NCI-H510A (cell line): ENCODE measurements at regions not wholly inside any gene's neighbourhood (a gene's known extent, or its start where the extent isn't known, plus 50 kb on each side); places are given as distances from the start of the nearest gene placed in this dataset.
"Not testable (repeated sequence)": the region's sequence is repeated elsewhere in the genome, so short reads cannot be mapped to it uniquely, and the experiment has no call there.

ENCODE experiments used
- DNase-seq: peaks from one replicate; lab custom pipeline; 2025; lab: John Stamatoyannopoulos, UW

GRCh38 chr3:194867270-194867983 lies 181.7 kb downstream of the FAM43A start:
- DNase-seq, result no peak

DNA sequence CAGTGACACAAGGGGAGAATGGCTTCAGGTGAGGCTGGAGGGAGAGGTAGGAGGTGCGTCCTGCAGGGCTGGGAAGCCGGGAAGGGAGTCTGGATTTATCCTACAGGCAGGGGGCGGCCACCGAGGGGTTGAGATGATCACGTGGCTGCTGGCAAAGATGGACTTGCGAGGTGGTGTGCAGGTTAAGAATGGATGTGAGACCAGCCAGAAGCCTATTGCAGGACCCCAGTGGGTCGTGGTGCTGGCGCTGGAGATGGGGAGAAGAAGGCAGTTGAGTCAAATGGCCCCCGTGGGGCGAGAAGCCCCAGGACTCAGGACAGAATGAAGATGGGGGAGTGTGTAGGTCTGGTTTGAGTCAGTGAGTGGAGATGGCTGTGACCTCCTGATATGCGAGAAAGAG lies 183.1 kb downstream of the FAM43A start:
- DNase-seq, result no peak

- no peak for DNase-seq
Measured at GRCh38 chr3:194869482-194870169, 183.9 kb downstream of the FAM43A start.

DNA sequence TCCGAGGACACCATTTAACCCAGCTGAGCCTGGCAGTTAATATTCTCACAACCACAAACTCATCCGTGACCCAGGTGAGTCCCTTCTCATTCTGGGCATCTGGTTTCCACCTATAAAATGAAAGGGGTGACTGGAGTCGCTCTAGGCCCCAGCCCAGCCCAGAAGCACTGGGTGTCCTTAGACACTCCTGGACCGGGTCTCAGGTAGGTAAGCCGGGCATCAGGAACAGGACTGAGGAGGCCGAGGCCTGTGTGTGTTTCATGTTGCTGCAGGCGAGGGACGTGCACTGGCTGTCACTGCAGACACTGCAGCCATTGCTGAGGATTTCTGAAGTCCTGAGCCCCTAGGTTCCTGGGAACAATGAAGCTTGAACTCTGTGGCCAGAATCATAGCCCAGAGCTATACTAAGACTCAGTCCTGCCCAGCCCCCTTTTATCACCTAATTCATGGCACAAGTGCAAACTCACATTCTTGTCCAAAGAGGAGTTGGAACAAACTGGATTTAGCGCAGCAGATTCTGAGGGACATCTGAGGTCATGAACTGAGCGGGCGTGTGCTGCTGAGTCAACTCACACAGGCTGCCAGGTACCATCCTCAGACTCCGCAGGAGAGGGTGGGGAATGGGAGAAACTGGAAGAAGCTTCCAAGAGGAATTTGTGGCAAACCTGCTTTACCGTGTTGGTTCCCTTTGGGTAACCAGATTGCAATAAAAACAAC lies 184.9 kb downstream of the FAM43A start:
- DNase-seq, result no peak

GRCh38 chr3:194871143-194871863 lies 185.6 kb downstream of the FAM43A start:
- DNase-seq, result no peak

GRCh38 chr3:194871864-194872668 lies 186.4 kb downstream of the FAM43A start:
- no peak for DNase-seq

GRCh38 chr3:194872669-194872977 lies 186.9 kb downstream of the FAM43A start:
- DNase-seq, result no peak

DNA sequence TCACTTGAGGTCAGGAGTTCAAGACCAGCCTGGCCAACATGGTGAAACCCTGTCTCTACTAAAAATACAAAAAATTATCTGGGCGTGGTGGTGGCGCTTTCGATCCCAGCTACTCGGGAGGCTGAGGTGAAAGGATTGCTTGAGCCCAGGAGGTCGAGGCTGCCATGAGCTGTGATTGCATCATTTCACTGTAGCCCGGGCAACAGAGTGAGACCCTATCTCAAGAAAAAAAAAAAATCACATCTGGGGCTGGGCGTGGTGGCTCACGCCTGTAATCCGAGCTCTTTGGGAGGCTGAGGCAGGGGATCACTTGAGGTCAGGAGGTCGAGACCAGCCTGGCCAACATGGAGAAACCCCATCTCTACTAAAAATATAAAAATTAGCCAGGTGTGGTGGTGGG lies 187.8 kb downstream of the FAM43A start:
- not testable (repeated sequence) for DNase-seq

DNA sequence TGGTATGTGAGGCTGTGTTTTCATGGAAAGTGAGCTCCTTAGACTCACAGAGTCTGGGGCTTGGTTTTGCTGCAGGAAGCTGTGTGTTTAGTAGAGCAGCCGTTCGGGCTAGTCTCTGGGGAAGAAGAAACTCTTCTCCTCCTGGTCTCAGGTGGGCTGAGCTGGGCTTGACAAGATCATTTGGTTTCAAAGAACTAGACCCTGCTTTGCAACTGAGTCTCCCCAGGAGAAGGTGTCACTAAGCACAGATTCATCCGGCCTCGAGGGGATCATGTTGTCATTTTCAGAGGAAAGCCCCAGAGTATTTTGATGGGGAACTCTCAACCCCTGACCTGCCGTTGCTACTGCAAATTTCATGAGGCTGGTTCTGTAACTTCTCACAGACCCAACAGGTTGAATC lies 188.5 kb downstream of the FAM43A start:
- DNase-seq, result no peak

- DNase-seq, result no peak
Measured at GRCh38 chr3:194874783-194875182, 189.1 kb downstream of the FAM43A start.

DNA sequence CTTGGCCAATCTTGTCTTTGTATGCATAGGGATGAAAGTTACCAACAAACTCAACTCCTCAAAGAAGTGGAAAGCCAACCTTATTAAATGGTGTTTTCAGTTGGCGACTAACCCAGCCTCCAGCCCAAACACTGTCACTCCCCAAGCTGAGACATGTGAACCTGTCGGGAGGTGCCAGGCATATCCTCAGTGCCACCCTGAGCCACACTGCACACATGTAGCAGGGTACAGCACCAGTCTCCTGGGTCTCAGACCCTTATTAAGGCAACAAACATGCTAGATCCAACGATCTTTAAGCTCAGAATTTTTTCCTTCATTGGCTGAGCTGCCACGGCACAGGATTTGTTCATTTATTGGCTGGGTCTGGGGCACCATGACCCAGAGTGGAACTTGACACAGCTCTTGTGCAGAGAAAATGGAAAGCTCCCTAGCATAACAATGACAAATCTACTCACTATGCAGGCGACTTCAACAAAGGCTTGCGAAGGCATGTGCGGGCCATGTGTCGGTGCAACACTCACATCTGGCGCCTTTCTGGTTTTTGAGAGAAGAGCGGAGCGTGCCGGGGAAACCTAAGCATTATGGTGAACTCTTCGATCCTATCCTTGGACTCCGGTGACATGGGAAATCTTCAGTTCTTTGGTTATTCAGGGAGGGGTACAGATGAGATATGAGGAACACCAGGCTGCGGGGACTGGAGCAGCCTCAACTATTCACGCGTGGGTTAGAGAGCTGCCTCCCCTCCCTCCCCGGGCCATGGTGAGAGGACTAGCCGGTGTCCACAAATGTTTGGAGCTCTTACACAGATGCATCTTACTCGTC lies 190.1 kb downstream of the FAM43A start:
- DNase-seq, result no peak

- DNase-seq, result no peak
Measured at GRCh38 chr3:194876403-194877095, 190.9 kb downstream of the FAM43A start.

DNA sequence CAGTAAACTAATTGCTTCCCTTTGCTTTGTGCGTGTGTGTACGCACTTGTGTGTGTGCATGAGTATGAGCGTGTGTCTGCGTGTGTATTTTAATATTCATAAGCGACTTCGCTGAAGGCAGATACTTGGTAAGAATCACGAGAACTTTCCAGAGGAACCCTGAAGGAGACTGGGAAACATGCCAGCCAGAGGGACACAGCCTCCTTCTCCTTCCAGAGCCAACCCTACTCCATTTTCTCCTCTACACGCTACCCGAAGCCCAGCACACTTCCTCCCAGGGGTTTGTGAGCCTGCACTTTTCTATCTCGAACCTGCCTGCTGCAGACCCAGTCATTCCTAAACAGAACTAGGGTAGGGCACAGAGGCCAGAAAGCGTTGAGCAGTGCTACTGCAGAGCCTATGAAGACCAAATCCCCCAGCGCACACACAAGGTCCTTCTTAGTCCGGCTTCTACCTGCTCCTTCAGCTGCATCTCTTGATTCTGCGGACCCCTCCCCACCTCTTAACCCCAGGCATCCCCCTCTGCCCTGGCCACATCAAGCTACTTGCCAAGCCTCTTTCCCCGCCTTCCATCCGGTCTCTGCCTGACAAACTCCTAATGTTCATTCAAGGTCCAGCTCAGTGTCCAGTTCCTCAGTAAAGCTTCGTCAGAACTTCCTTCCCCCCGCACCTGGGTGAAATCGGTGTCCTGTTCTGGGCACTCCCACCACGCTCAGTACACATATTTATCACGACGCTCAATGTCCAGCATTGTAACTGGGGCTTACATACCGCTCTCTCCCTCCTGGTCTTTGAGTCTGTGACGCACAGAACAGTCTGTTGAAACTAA lies 191.8 kb downstream of the FAM43A start:
- DNase-seq, result no peak

DNA sequence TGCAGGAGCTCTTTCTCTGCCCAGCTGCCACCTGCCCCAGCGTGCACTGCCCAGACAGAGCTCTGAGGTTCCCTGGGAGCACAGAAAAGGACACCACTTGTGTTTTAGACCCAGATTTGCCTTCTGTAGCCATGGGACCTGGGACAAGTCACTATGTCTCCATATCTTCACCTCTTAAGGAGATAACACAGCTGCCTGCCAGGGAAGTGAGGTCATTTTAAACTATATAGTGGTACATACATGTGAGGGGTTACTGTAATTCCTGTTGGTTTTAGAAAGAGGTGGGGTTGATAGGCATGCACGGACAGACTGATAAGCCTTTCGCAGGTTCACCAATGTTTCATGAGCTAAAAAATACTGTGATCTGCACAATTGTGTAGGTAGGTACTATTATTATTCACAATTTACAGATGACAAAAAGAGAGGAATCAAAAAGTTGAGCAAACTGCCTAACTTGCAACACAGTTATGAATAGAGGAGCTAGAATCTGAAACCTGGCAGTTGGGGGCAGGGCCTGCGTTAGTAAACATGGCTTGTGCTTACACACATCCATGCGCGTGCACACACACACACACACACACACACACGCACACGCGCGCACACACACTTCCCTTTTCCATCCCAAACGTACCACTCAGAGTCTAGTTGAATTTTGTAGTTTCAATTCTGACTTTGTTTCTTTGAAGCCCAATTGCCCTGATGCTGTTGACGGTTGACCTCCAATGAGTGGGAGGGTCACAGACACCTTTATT lies 193.6 kb downstream of the FAM43A start:
- no peak for DNase-seq

GRCh38 chr3:194879991-194880939 lies 194.6 kb downstream of the FAM43A start:
- DNase-seq, result no peak

GRCh38 chr3:194880940-194881925 lies 195.6 kb downstream of the FAM43A start:
- DNase-seq, result no peak
